Uterus (tissue), 3 donors: ENCODE measurements at regions not wholly inside any gene's neighbourhood (a gene's known extent, or its start where the extent isn't known, plus 50 kb on each side); places are given as distances from the start of the nearest gene placed in this dataset.

Experiments
- DNase-seq, 2 donors: peaks; one replicate each; pipeline ENCODE4 v3.0.0-alpha.2; 2019 to 2020
- H3K27ac ChIP-seq, 2 donors: fragments of 200-600 bp; sonication (generic); 1 replicate in 1 of 2; 2 replicates in 1 of 2; pipeline ENCODE4 v1.5.1; 2016 to 2018
- H3K27me3 ChIP-seq, 2 donors: fragments of 200-600 bp; sonication (generic); one replicate each; pipeline ENCODE4 v1.5.1; 2018 to 2019; ENCODE audit warnings: control low read depth in 1 of 2
- H3K36me3 ChIP-seq, 2 donors: fragments of 200-600 bp; sonication (generic); one replicate each; pipeline ENCODE4 v1.5.1; 2019; ENCODE audit warnings: control low read depth in 1 of 2
- H3K4me1 ChIP-seq, 2 donors: fragments of 200-600 bp; sonication (generic); one replicate each; pipeline ENCODE4 v1.5.1; 2018 to 2019; ENCODE audit warnings: control low read depth in 1 of 2
- H3K4me3 ChIP-seq, 2 donors: fragments of 200-600 bp; sonication (generic); 1 replicate in 1 of 2; 2 replicates in 1 of 2; pipeline ENCODE4 v1.5.1; 2018 to 2019; ENCODE audit warnings: mild to moderate bottlenecking in 1 of 2
- H3K9me3 ChIP-seq, 2 donors: fragments of 200-600 bp; sonication (generic); one replicate each; pipeline ENCODE4 v1.5.1; 2019; ENCODE audit warnings: control low read depth in 1 of 2
- CTCF ChIP-seq, 4 experiments: fragments of 200-600 bp in 2 of 4; fragments of 450-650 bp in 2 of 4; sonication (generic) in 2 of 4; IDR thresholded peaks; one replicate each; pipeline ENCODE4 v1.5.1; 2016 to 2019; ENCODE audit warnings: antibody characterized with exemption in 4 of 4, mild to moderate bottlenecking in 2 of 4, moderate library complexity in 1 of 4
- POLR2A ChIP-seq, 2 donors: fragments of 450-650 bp; IDR thresholded peaks; one replicate each; pipeline ENCODE4 v1.6.1; 2016; ENCODE audit warnings: antibody characterized with exemption in 2 of 2, mild to moderate bottlenecking in 1 of 2, moderate library complexity in 1 of 2
- intact Hi-C: fragments of 100-400 bp; cut with DNase I; formaldehyde crosslinking; loops from one replicate; pipeline ENCODE4 v1.15.1; 2023; ENCODE audit warnings: low total_unique reads
- donor health status: DM: yes; HTN: yes; CAD: no.

DNA sequence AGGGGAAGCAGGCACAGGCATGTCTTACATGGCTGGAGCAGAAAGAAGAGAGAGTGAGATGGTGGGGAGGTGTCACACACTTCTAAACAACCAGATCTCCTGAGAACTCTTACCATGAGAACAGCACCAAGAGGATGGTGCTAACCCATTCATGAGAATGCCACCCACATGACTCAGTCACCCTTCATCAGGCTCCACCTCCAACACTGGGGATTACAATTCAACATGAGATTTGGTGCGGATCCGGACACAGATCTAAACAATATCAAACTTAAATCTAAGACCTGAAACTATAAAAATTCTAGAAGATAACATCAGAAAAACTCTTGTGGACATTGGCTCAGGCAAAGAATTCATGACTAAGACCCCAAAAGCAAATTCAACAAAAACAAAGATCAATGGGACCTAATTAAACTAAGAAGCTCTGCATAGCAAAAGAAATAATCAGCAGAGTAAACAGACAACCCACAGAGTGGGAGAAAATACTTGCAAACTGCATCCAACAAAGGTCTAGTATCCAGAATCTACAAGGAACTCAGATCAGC is 65.4 kb downstream of the SPATA31C2 start:
- Histone ChIP-seq H3K36me3 (no peaks in the 10 kb centered on the region), H3K9me3 (no peaks in the 10 kb centered on the region), H3K27me3 (no peaks in the 10 kb centered on the region), H3K27ac (no peak overlapping the region), H3K4me3 (no peak overlapping the region), H3K4me1 (no peaks in the 10 kb centered on the region)
- intact Hi-C loops = no loop called here
- TF ChIP-seq CTCF (IDR thresholded peaks at IDR 0.05) (no peak), POLR2A (IDR thresholded peaks at IDR 0.05) (no peak)
- no peak for DNase-seq

GRCh38 chr9:88071331-88071730 is 66.9 kb downstream of the SPATA31C2 start:
- DNase-seq = no peak
- no peak overlapping the region for H3K27ac ChIP-seq
- H3K4me3 ChIP-seq = no peak overlapping the region
- no peak for TF ChIP-seq POLR2A (IDR thresholded peaks at IDR 0.05)
- no peak for TF ChIP-seq CTCF (IDR thresholded peaks at IDR 0.05)
- no peaks in the 10 kb centered on the region for H3K27me3 ChIP-seq
- intact Hi-C loops = no loop called here
- H3K9me3 ChIP-seq = no peaks in the 10 kb centered on the region
- no peaks in the 10 kb centered on the region for H3K36me3 ChIP-seq
- H3K4me1 ChIP-seq = no peaks in the 10 kb centered on the region

- Histone ChIP-seq H3K36me3 (no peaks in the 10 kb centered on the region), H3K9me3 (no peaks in the 10 kb centered on the region), H3K27me3 (no peaks in the 10 kb centered on the region), H3K27ac (no peak overlapping the region), H3K4me1 (no peaks in the 10 kb centered on the region), H3K4me3 (no peak overlapping the region)
- no peak for DNase-seq
- intact Hi-C loops = no loop called here
- TF ChIP-seq CTCF (IDR thresholded peaks at IDR 0.05) (no peak), POLR2A (IDR thresholded peaks at IDR 0.05) (no peak)
These were observed 72.7 kb downstream of the SPATA31C2 start for GRCh38 chr9:88065619-88066018.

GRCh38 chr9:88064554-88064953 is 73.7 kb downstream of the SPATA31C2 start:
- no peak for DNase-seq
- intact Hi-C loops = no loop called here
- Histone ChIP-seq H3K36me3 (no peaks in the 10 kb centered on the region), H3K27ac (no peak overlapping the region), H3K27me3 (no peaks in the 10 kb centered on the region), H3K4me3 (no peak overlapping the region), H3K9me3 (no peaks in the 10 kb centered on the region), H3K4me1 (no peaks in the 10 kb centered on the region)
- TF ChIP-seq POLR2A (IDR thresholded peaks at IDR 0.05) = no peak
- TF ChIP-seq CTCF (IDR thresholded peaks at IDR 0.05) = no peak

DNA sequence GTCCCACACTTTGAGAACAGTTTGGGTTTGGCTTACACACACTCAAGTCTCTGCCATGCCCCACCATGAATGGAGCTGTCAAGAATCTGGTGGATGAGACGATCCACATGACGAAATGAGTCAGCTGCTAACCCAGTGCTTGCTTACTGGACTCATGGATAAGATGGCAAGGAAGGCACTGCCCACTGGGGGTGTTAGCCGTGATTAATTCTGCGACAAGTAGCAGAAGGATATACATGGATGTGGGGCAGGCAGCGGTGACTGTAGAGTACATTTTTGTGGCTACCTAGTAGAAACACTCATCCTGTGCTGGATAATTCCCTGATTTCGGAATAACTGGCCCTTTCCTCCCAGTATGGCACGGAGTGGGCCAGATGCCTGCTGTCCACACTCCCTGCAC is 77.5 kb downstream of the SPATA31C2 start:
- no peak for TF ChIP-seq POLR2A (IDR thresholded peaks at IDR 0.05)
- no peak for TF ChIP-seq CTCF (IDR thresholded peaks at IDR 0.05)
- Histone ChIP-seq H3K27me3 (no peaks in the 10 kb centered on the region), H3K36me3 (no peaks in the 10 kb centered on the region), H3K9me3 (no peaks in the 10 kb centered on the region), H3K4me3 (no peak overlapping the region), H3K4me1 (no peaks in the 10 kb centered on the region), H3K27ac (no peak overlapping the region)
- no peak for DNase-seq
- intact Hi-C loops = no loop called here
